Panc1 (cell line): ENCODE measurements at regions not wholly inside any gene's neighbourhood (a gene's known extent, or its start where the extent isn't known, plus 50 kb on each side); places are given as distances from the start of the nearest gene placed in this dataset.

Experiments used
- CTCF ChIP-seq: fragments of 450-650 bp; IDR thresholded peaks from 2 replicates; pipeline ENCODE4 v1.5.1; 2017; ENCODE audit warnings: mild to moderate bottlenecking
- POLR2AphosphoS5 ChIP-seq: IDR thresholded peaks from 2 replicates; pipeline ENCODE4 v1.6.1; 2012; ENCODE audit warnings: mild to moderate bottlenecking, low read depth, low read length, moderate library complexity
- REST ChIP-seq, 2 experiments: IDR thresholded peaks; 2 replicates each; pipeline ENCODE4 v1.6.1; 2011 to 2012; ENCODE audit warnings: low read depth in 2 of 2, control low read depth in 1 of 2, low read length in 1 of 2, mild to moderate bottlenecking in 1 of 2, moderate library complexity in 1 of 2; ENCODE audit not compliant: insufficient read depth in 1 of 2
- TCF7L2 ChIP-seq: IDR thresholded peaks from 2 replicates; pipeline ENCODE4 v1.6.1; 2011; ENCODE audit warnings: mild to moderate bottlenecking, low read depth, low read length, inconsistent platforms

- TF ChIP-seq CTCF (no peak), POLR2AphosphoS5 (no peak), REST (IDR thresholded peaks at IDR 0.05; ENCODE audit: insufficient read depth in 1 of 2, low read depth in 2 of 2, low read length in 1 of 2) (no peak), TCF7L2 (no peak)
Measured at GRCh38 chrX:144791298-144791697, 456.0 kb upstream of the SPANXN1 start.
